ENCODE measurements at regions not wholly inside any gene's neighbourhood (a gene's known extent, or its start where the extent isn't known, plus 50 kb on each side); places are given as distances from the start of the nearest gene placed in this dataset.

- peak; percentile 86 for DNase-seq
These were observed 85.7 kb upstream of the MBNL2 start for GRCh38 chr13:97136418-97136817.

GRCh38 chr13:97139691-97140090 is 82.4 kb upstream of the MBNL2 start:
- no peak for DNase-seq

DNA sequence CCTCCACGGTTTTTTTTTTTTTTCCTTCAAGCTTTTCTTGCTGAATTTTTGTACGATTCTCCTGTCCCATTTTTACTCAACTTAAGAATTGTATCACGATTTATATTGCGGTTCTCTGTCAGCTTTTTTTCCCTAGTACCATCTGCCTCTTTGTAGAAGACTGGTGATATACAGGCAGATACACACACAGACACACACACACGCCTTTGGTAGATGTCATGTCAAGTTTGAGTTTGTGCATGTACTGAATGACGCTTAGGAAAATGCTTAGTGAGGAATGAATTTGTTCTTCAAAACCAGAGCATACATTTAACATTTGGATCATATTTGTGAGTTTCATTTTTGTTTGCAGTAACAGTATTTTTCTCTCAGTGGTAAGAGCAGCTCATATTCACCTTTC is 82.0 kb upstream of the MBNL2 start:
- DNase-seq: no peak

DNA sequence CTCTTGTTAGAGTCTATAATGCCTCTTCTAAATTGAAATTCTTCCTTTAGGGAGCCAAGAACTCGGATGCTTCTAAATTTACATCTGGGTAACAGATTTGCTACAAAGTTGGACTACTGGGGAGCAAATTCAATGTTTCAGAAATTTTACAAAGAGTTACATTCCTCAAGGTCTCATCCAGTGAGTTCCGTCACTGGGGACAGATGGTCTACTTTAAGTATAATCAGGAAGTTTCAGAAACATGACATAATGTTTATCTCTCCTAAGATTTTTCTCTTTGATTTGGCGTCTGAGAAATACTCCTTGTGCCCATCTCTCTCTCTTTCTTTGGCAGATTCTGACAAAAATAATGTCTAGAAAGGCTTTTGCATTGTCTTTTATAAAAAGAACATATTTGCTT is 81.5 kb upstream of the MBNL2 start:
- DNase-seq: no peak

GRCh38 chr13:97141097-97141496 is 81.0 kb upstream of the MBNL2 start:
- no peak for DNase-seq

GRCh38 chr13:97141564-97142005 is 80.5 kb upstream of the MBNL2 start:
- DNase-seq: peak; percentile 76

DNA sequence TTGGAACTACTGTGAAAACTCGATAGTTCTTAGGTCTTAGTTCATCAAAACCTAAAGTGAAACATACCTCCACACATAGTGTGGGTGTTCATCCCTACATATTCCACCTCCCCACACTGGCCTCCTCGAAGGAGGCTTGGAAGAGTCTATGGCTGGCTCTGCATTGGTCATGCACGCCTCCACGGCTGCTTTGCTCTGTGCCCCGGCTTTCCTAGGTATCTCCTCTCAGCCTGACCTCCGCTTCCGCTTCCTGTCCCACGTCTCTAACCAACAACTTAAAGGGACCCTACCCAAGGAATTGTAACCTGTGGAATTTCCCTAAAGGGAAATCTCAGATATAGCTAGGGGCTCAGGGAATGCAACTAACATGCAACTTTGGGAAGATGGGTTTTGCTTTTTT is 79.7 kb upstream of the MBNL2 start:
- DNase-seq: no peak

DNA sequence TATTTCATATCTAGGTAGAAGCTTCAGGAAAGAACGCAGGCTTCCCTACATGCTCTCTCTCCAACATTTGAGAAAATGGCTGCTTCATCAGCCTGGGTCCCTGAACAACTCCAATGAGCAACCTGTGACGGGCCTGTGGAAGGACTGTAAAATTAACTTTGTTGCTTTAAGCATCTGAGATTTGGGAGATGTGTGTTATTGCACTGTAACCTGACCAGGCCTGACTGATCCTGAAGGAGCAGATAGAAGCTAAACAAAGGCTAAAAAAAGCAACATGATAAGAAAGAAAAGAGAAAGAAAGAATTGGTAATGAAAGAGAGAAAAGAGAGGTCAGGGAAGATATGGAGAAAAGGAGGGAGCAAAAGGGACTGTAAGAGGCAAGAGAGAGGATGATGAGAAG is 77.1 kb upstream of the MBNL2 start:
- DNase-seq: no peak

GRCh38 chr13:97148894-97149293 is 73.2 kb upstream of the MBNL2 start:
- no peak for DNase-seq

DNA sequence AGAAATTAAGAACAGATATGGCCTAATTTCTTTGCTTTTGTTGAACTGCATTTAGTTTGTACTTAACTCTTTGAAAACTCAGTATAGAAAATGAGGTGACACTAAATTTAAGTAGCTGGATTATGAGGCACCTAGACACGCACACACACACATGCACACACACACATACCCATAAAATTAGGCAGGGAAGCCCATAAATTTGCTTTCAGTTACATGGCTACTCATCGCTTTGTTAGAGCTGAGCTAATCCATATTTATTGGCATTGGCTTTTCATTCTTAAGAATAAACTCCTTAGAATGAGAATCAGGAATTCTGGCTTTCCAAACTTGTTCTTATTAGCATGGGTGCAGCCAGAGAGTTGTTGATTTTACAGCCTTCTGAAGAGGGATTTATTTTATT is 61.7 kb upstream of the MBNL2 start:
- no peak for DNase-seq

- no peak for DNase-seq
These were observed 60.4 kb upstream of the MBNL2 start for GRCh38 chr13:97161582-97162231.

DNA sequence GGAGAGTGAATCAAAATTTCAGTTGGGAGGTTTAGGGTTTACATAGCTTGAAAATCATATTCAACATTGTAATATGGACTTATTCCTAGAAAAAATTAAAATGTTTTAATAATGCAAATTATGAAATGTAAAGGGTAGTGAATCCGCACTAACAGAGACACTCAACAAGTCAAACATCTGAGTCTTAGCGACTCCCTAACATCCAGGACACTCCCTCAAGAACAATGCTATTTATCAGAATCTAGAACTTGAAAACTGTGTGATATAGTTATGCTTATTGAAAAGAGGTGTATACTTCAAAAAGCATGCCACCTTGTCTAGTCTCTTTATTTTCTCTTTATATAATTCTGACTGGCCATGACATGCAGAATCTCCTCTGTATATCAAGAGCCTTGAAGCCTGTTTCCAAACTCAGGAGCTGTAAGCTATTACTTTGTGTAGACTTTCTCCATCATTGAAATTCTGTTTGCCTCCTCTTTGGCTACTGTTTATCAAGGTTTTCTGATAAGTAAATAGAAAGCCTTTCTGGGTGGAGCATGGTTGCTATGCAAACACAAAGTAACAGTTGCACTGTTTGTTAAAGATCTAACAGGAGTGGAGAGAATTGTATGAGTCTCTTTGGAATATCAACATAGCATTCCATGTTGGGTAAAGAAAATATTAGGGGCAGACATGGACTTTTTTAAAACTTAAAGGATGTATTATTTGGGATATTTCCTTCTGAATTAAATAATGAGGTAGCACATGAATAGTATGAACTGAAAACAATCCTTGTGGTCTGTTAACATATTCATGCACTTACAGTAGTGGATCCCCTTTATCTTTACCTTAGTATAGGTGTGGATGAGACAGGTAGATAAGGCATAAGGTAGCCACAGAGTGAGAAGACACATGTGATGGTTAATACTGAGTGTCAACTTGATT is 56.4 kb upstream of the MBNL2 start:
- no peak for DNase-seq

GRCh38 chr13:97171136-97171535 is 51.0 kb upstream of the MBNL2 start:
- no peak for DNase-seq
